Stimulated activated CD4-positive, alpha-beta T cell treated with anti-CD3 and anti-CD28 coated beads, Interleukin-2, amount 100 ng/mL, for 48 hours (primary cell): ENCODE measurements at regions not wholly inside any gene's neighbourhood (a gene's known extent, or its start where the extent isn't known, plus 50 kb on each side); places are given as distances from the start of the nearest gene placed in this dataset.
"Not testable (repeated sequence)": the region's sequence is repeated elsewhere in the genome, so short reads cannot be mapped to it uniquely, and the experiment has no call there.

Experiments
- DNase-seq, 2 donors: peaks; one replicate each; pipeline ENCODE4 v3.0.0-alpha.2; 2020

GRCh38 chr20:40860487-40860902 is 168.1 kb upstream of the TOP1 start:
- no peak for DNase-seq

DNA sequence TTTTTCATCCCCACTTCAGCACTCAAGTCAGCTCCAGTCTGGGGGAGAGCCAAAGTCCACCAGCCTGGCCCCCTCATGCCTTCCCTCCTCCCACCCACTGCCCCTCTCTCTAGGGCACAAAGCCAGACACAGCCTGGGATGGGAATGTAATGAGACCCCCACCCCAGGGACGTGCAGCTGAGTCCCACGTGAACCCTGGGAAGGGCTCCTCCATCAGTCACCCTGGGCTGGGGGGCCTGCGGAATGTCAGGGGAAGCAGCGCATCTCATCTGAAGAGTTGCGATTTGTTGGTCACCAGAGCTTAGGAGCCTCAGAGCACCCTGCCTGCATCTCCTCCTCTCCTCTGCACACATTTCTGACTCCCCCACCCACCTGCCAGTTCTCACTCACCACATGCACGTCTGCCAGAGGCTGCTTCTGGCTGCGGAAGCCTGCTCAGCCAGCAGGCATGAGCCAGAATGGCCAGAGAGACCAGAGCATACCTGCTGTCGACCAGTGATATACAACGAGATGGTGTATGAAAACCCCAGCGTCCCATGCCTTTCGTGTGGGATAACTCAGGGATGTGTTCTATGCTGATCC is 167.1 kb upstream of the TOP1 start:
- DNase-seq: no peak

DNA sequence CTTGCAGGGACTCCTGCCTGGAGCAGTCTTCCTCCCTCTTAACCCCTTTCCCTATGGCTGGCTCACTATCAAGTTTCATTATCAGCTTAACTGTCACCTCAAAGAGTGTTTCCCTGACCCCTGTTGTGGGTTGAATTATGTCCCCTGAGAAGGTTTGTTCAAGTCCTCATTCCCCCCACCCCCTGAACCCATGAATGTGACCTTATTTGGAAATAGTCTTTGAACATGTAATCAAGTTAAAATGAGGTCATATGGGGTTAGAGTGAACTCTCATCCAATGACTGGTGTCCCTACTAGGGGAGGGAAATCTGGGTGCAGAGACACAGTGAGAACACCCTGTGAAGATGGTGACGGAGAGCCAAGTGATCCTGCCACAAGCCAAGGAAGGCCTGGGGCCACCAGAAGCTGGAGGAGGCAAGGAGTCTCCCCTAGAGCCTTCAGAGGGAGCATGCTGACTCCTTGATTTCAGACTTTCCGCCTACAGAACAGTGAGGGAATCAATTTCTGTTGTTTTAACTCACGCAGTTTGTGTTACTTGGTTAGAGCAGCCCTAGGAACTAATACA is 165.2 kb upstream of the TOP1 start:
- no peak for DNase-seq

- no peak for DNase-seq
Observed at GRCh38 chr20:40864470-40864869, 164.2 kb upstream of the TOP1 start.

- no peak for DNase-seq
Observed at GRCh38 chr20:40865095-40865494, 163.5 kb upstream of the TOP1 start.

GRCh38 chr20:40866056-40866455 is 162.6 kb upstream of the TOP1 start:
- DNase-seq: no peak

GRCh38 chr20:40868551-40869217 is 159.9 kb upstream of the TOP1 start:
- no peak for DNase-seq

- no peak for DNase-seq
Observed at GRCh38 chr20:40869218-40870147, 159.1 kb upstream of the TOP1 start.

DNA sequence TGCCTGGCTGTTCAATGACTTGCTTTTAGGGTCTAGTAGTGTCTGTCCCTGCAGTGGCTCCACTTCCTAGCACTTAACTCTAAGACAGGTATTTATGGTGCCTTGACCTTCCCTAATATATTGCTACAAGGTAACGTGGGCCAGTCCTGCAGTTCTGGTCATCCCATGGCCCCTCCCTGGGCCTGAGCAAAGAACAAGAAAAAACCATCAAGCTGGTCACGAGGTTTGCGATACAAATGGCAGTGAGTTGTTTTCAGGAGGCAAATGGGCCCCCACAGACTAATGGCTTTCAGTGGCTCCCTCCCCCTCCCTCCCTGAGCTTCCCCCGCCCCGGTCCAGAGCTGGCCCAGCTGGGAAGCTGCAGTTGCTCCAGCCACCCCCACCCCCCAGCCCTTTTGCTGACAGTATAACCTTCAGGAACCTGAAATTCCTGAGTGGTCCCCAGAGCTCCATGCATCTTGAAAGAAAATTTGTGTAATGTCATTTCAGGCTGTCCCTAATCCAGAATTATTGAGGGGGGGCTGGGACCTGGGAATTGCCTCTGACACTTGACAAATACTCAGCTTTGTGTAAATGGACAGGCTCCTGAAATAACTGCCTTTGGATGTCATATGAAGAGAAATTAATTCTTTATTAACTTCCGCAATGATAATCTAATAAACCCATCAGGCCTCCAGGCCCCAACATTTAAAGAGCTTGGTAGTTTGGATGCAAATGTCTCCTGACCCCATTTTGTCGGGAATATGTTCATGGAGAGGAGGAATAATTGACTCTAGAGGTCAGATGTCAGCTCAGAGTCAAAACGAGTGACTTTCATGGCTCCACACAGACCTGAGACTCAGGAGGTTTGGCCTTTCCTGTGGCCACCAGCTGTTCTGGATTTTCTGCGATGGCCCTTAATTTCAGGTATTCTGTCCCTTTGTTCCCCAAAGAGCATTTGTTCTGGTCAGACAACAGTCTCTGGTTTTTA is 153.2 kb upstream of the TOP1 start:
- DNase-seq: no peak

- not testable (repeated sequence) for DNase-seq
Observed at GRCh38 chr20:40878099-40878498, 150.5 kb upstream of the TOP1 start.

DNA sequence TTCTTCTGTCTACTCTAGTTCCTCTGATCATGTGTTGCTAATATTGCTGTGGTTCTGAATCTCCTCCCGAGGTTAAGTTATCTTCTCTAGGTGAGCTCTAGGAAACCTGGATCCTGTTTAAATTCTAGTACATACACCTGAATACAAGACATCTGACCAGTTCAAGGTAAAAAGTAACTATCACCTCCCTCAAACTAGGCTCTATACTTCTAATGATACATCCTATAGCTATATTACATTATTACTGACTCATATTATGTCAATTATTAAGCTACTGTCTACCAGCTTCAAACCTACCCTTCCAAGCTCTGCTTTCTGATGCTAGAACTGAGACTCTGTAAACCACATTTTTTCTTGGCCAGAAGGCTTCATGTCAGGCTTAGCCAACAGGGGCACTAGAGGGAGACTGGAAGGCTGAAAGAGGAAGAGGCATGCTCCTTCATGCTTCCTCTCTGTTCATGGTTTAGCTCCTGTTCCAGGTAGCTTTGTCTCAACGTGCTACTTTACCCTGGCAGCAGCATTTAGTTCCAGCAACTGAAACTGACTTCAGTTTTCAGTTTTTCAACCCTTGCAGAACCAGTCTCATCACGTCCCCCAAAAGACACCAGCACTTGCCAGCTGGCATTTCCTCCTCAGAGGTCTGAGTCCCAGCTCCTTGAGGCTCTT is 148.4 kb upstream of the TOP1 start:
- DNase-seq: no peak

- DNase-seq: no peak
Observed at GRCh38 chr20:40880729-40881109, 147.9 kb upstream of the TOP1 start.

GRCh38 chr20:40882152-40882551 is 146.5 kb upstream of the TOP1 start:
- no peak for DNase-seq

DNA sequence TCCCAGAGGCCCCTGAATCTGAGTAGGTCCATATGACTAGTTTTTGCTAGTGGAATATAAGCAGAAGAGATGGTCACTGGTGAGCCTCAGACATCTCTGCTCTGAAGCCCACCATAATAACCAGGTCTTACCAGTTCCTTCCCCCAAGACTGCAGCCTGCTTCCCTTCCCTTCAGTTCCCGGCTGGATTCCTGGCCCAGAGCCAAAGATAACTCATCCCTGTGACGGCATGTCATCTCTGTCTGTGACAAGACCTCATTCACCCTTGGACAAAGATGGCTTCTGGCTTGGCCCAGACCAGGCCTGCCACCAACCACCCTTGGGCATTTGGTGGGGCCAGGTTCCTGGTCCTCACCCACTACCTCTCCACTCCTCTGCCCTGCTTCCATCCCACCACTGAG is 145.5 kb upstream of the TOP1 start:
- DNase-seq: no peak

GRCh38 chr20:40887105-40887504 is 141.5 kb upstream of the TOP1 start:
- no peak for DNase-seq

GRCh38 chr20:40889266-40889665 is 139.4 kb upstream of the TOP1 start:
- not testable (repeated sequence) for DNase-seq

- DNase-seq: no peak
Observed at GRCh38 chr20:40890181-40890580, 138.4 kb upstream of the TOP1 start.

DNA sequence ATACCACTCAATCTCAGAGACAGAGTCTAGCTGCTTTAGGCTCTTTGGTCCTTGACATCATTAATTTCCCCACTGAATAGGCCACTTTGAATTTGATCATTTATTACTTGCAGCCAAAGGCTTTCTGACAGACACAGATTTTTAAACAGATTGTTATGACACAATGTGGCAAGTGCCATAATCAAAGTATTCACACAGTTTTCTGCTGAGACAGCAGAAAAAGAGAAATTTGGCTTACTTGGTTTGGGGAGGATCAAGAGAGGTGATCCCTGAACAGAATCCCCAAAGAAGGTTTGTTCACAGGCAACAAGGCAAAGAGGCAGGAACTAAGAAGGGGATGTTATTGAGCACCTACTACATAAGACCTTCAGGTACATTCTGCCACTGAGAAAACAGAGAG is 138.0 kb upstream of the TOP1 start:
- no peak for DNase-seq

- DNase-seq: no peak
Observed at GRCh38 chr20:40891351-40891750, 137.3 kb upstream of the TOP1 start.

- no peak for DNase-seq
Observed at GRCh38 chr20:40892642-40893041, 136.0 kb upstream of the TOP1 start.

- no peak for DNase-seq
Observed at GRCh38 chr20:40893610-40894236, 134.9 kb upstream of the TOP1 start.
